GM23338 (cell line): ENCODE measurements at regions not wholly inside any gene's neighbourhood (a gene's known extent, or its start where the extent isn't known, plus 50 kb on each side); places are given as distances from the start of the nearest gene placed in this dataset.

ENCODE experiments used
- CREB1 ChIP-seq: fragments of 250-450 bp; sonication (Bioruptor Pico); IDR thresholded peaks from 2 replicates; pipeline ENCODE4 v1.5.0; 2020; ENCODE audit warnings: low read depth, mild to moderate bottlenecking, moderate library complexity
- EZH2 ChIP-seq: fragments of 200-600 bp; sonication (generic); IDR thresholded peaks from one replicate; pipeline ENCODE4 v1.8.0; 2017; ENCODE audit warnings: antibody characterized with exemption, mild to moderate bottlenecking, low read depth; ENCODE audit not compliant: unreplicated experiment
- EZH2phosphoT487 ChIP-seq: fragments of 200-600 bp; sonication (generic); IDR thresholded peaks from one replicate; pipeline ENCODE4 v1.8.1; 2018; ENCODE audit warnings: antibody characterized with exemption; ENCODE audit not compliant: unreplicated experiment
- NANOG ChIP-seq: IDR thresholded peaks from 2 replicates; pipeline ENCODE4 v1.6.1; 2016; ENCODE audit warnings: antibody characterized with exemption, borderline replicate concordance
- POLR2AphosphoS5 ChIP-seq: IDR thresholded peaks from 2 replicates; pipeline ENCODE4 v1.6.1; 2016; ENCODE audit warnings: antibody characterized with exemption, low read depth
- STAT1 ChIP-seq: IDR thresholded peaks from one replicate; pipeline ENCODE4 v1.6.1; 2016; ENCODE audit warnings: antibody characterized with exemption; ENCODE audit not compliant: unreplicated experiment
- ZNF114 ChIP-seq: fragments of 250-450 bp; sonication (Bioruptor Pico); IDR thresholded peaks from 2 replicates; pipeline ENCODE4 v1.5.0; 2020; ENCODE audit warnings: mild to moderate bottlenecking, moderate library complexity
- TF ChIP-seq, protein P1 (sequence below), 2 experiments: fragments of 200-600 bp in 1 of 2; sonication (generic) in 1 of 2; conservative IDR thresholded peaks; 2 replicates each; pipeline versions ENCODE4 v1.5.1 to v1.6.1; 2016 to 2017; ENCODE audit warnings: antibody characterized with exemption in 2 of 2, low read depth in 2 of 2, mild to moderate bottlenecking in 2 of 2, moderate library complexity in 1 of 2
- TF ChIP-seq, protein P2 (sequence below): IDR thresholded peaks from one replicate; pipeline ENCODE4 v1.6.1; 2018; ENCODE audit warnings: antibody characterized with exemption; ENCODE audit not compliant: unreplicated experiment
- TF ChIP-seq, protein P3 (sequence below): IDR thresholded peaks from 2 replicates; pipeline ENCODE4 v1.6.1; 2016; ENCODE audit warnings: antibody characterized with exemption

DNA sequence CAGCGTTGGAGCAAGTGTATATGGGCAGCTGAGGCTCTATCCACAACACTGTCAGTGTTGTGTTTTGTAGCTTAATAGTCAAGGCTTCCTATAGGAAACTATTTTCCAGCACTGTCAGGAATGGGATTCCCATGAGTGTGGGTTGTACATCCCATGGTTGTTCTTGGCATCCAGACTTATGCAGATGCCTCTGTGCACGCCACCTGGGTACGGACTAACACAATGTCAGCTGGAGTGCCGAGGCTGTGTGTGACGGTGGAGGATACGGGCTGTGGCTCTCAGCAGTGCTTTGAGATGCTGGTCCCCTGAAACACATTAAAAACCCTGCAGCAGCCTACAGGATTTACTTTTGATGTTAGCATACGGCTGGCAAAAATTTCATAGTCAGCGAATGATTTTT, 350.0 kb downstream of the ACTR3B start:
- TF ChIP-seq STAT1 (no peak), EZH2 (no peak), POLR2AphosphoS5 (no peak), ZNF114 (CRISPR knock-in tag) (no peak), EZH2phosphoT487 (no peak), CREB1 (CRISPR knock-in tag) (no peak), NANOG (no peak)
- TF ChIP-seq, protein P1, sequence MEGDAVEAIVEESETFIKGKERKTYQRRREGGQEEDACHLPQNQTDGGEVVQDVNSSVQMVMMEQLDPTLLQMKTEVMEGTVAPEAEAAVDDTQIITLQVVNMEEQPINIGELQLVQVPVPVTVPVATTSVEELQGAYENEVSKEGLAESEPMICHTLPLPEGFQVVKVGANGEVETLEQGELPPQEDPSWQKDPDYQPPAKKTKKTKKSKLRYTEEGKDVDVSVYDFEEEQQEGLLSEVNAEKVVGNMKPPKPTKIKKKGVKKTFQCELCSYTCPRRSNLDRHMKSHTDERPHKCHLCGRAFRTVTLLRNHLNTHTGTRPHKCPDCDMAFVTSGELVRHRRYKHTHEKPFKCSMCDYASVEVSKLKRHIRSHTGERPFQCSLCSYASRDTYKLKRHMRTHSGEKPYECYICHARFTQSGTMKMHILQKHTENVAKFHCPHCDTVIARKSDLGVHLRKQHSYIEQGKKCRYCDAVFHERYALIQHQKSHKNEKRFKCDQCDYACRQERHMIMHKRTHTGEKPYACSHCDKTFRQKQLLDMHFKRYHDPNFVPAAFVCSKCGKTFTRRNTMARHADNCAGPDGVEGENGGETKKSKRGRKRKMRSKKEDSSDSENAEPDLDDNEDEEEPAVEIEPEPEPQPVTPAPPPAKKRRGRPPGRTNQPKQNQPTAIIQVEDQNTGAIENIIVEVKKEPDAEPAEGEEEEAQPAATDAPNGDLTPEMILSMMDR (conservative IDR thresholded peaks at IDR 0.05; ENCODE audit: low read depth in 2 of 2) = no peak
- TF ChIP-seq, protein P2, sequence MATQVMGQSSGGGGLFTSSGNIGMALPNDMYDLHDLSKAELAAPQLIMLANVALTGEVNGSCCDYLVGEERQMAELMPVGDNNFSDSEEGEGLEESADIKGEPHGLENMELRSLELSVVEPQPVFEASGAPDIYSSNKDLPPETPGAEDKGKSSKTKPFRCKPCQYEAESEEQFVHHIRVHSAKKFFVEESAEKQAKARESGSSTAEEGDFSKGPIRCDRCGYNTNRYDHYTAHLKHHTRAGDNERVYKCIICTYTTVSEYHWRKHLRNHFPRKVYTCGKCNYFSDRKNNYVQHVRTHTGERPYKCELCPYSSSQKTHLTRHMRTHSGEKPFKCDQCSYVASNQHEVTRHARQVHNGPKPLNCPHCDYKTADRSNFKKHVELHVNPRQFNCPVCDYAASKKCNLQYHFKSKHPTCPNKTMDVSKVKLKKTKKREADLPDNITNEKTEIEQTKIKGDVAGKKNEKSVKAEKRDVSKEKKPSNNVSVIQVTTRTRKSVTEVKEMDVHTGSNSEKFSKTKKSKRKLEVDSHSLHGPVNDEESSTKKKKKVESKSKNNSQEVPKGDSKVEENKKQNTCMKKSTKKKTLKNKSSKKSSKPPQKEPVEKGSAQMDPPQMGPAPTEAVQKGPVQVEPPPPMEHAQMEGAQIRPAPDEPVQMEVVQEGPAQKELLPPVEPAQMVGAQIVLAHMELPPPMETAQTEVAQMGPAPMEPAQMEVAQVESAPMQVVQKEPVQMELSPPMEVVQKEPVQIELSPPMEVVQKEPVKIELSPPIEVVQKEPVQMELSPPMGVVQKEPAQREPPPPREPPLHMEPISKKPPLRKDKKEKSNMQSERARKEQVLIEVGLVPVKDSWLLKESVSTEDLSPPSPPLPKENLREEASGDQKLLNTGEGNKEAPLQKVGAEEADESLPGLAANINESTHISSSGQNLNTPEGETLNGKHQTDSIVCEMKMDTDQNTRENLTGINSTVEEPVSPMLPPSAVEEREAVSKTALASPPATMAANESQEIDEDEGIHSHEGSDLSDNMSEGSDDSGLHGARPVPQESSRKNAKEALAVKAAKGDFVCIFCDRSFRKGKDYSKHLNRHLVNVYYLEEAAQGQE = no peak
- TF ChIP-seq, protein P3, sequence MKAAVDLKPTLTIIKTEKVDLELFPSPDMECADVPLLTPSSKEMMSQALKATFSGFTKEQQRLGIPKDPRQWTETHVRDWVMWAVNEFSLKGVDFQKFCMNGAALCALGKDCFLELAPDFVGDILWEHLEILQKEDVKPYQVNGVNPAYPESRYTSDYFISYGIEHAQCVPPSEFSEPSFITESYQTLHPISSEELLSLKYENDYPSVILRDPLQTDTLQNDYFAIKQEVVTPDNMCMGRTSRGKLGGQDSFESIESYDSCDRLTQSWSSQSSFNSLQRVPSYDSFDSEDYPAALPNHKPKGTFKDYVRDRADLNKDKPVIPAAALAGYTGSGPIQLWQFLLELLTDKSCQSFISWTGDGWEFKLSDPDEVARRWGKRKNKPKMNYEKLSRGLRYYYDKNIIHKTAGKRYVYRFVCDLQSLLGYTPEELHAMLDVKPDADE = no peak
